Mesenchymal stem cell (in vitro differentiated cells and primary cell): ENCODE measurements at regions not wholly inside any gene's neighbourhood (a gene's known extent, or its start where the extent isn't known, plus 50 kb on each side); places are given as distances from the start of the nearest gene placed in this dataset.

ENCODE experiments used
- DNase-seq: peaks from one replicate; pipeline ENCODE4 v3.0.0-alpha.2; 2013
- H2AFZ ChIP-seq: one replicate; pipeline ENCODE4 v1.6.1; 2013; ENCODE audit warnings: low read depth, mild to moderate bottlenecking, control low read depth, inconsistent platforms, low read length, moderate library complexity
- H2AK5ac ChIP-seq: 2 replicates; pipeline ENCODE4 v1.6.1; 2013; ENCODE audit warnings: low read length, moderate library complexity, mild to moderate bottlenecking, inconsistent platforms; ENCODE audit not compliant: severe bottlenecking
- H2BK120ac ChIP-seq: one replicate; pipeline ENCODE4 v1.6.1; 2013; ENCODE audit warnings: low read depth, mild to moderate bottlenecking, inconsistent platforms, low read length, moderate library complexity
- H2BK12ac ChIP-seq, 2 experiments: one replicate each; pipeline ENCODE4 v1.6.1; 2013; ENCODE audit warnings: inconsistent platforms in 2 of 2, low read length in 2 of 2, mild to moderate bottlenecking in 2 of 2, moderate library complexity in 2 of 2, control low read depth in 1 of 2
- H2BK15ac ChIP-seq: one replicate; pipeline ENCODE4 v1.6.1; 2013; ENCODE audit warnings: mild to moderate bottlenecking, low read depth, inconsistent platforms; ENCODE audit not compliant: poor library complexity, severe bottlenecking
- H2BK5ac ChIP-seq: 2 replicates; pipeline ENCODE4 v1.6.1; 2013; ENCODE audit warnings: low read depth, mild to moderate bottlenecking, low read length, control low read depth, inconsistent platforms; ENCODE audit not compliant: poor library complexity, severe bottlenecking
- H3K14ac ChIP-seq, 2 experiments: one replicate each; pipeline ENCODE4 v1.6.1; 2013; ENCODE audit warnings: inconsistent platforms in 2 of 2, low read length in 2 of 2, control low read depth in 1 of 2, mild to moderate bottlenecking in 1 of 2, moderate library complexity in 1 of 2
- H3K18ac ChIP-seq, 2 experiments: one replicate each; pipeline ENCODE4 v1.6.1; 2013; ENCODE audit warnings: inconsistent platforms in 2 of 2, low read length in 2 of 2, control low read depth in 1 of 2, low read depth in 1 of 2, mild to moderate bottlenecking in 1 of 2
- H3K23ac ChIP-seq, 2 experiments: one replicate each; pipeline ENCODE4 v1.6.1; 2013; ENCODE audit warnings: inconsistent platforms in 2 of 2, low read length in 2 of 2, mild to moderate bottlenecking in 2 of 2, moderate library complexity in 2 of 2, control low read depth in 1 of 2
- H3K27ac ChIP-seq: 2 replicates; pipeline ENCODE4 v1.5.1; 2013; ENCODE audit warnings: mild to moderate bottlenecking, moderate library complexity, low read length, control low read depth, inconsistent platforms; ENCODE audit not compliant: poor library complexity, severe bottlenecking
- H3K27me3 ChIP-seq, 2 experiments: 2 replicates each; pipeline versions ENCODE4 v1.6.1 to v1.7.0; 2013; ENCODE audit warnings: low read length in 2 of 2, mild to moderate bottlenecking in 2 of 2, moderate library complexity in 2 of 2, control low read depth in 1 of 2, inconsistent platforms in 1 of 2; ENCODE audit not compliant: control insufficient read depth in 1 of 2, insufficient read depth in 1 of 2
- H3K36me3 ChIP-seq, 2 experiments: 2 replicates each; pipeline versions ENCODE4 v1.6.1 to v1.7.0; 2013; ENCODE audit warnings: low read length in 2 of 2, control low read depth in 1 of 2, inconsistent platforms in 1 of 2, low read depth in 1 of 2, mild to moderate bottlenecking in 1 of 2; ENCODE audit not compliant: insufficient read depth in 2 of 2, control insufficient read depth in 1 of 2
- H3K4ac ChIP-seq, 2 experiments: one replicate each; pipeline ENCODE4 v1.6.1; 2013; ENCODE audit warnings: inconsistent platforms in 2 of 2, low read length in 2 of 2, mild to moderate bottlenecking in 2 of 2, moderate library complexity in 2 of 2, control low read depth in 1 of 2, low read depth in 1 of 2
- H3K4me1 ChIP-seq: 2 replicates; pipeline ENCODE4 v1.6.1; 2013; ENCODE audit warnings: low read depth, low read length, control low read depth; ENCODE audit not compliant: control insufficient read depth, insufficient read depth
- H3K4me2 ChIP-seq: 2 replicates; pipeline ENCODE4 v1.6.1; 2013; ENCODE audit warnings: low read length, mild to moderate bottlenecking, inconsistent platforms; ENCODE audit not compliant: poor library complexity, severe bottlenecking
- H3K4me3 ChIP-seq, 2 experiments: 2 replicates each; pipeline versions ENCODE4 v1.5.1 to v1.7.0; 2013; ENCODE audit warnings: low read length in 2 of 2, mild to moderate bottlenecking in 2 of 2, control low read depth in 1 of 2, low read depth in 1 of 2; ENCODE audit not compliant: insufficient read depth in 1 of 2
- H3K79me1 ChIP-seq: replicated peaks from 2 replicates; pipeline ENCODE4 v1.6.1; 2013; ENCODE audit warnings: mild to moderate bottlenecking, control low read depth, low read length, inconsistent platforms; ENCODE audit not compliant: poor library complexity, severe bottlenecking
- H3K9ac ChIP-seq: 2 replicates; pipeline ENCODE4 v1.7.0; 2013; ENCODE audit warnings: mild to moderate bottlenecking, low read length, moderate library complexity
- H3K9me3 ChIP-seq: 2 replicates; pipeline ENCODE4 v1.7.0; 2013; ENCODE audit warnings: mild to moderate bottlenecking, low read length; ENCODE audit not compliant: control insufficient read depth
- H4K8ac ChIP-seq: one replicate; pipeline ENCODE4 v1.6.1; 2013; ENCODE audit warnings: inconsistent platforms, mild to moderate bottlenecking, low read length, moderate library complexity
- H4K91ac ChIP-seq: one replicate; pipeline ENCODE4 v1.6.1; 2013; ENCODE audit warnings: mild to moderate bottlenecking, low read length, inconsistent platforms
- WGBS: methylation state at CpG from one replicate; pipeline ENCODE4 v1.1.7; 2013; ENCODE audit warnings: mixed read lengths; 5-methylcytosine and 5-hydroxymethylcytosine counted together

DNA sequence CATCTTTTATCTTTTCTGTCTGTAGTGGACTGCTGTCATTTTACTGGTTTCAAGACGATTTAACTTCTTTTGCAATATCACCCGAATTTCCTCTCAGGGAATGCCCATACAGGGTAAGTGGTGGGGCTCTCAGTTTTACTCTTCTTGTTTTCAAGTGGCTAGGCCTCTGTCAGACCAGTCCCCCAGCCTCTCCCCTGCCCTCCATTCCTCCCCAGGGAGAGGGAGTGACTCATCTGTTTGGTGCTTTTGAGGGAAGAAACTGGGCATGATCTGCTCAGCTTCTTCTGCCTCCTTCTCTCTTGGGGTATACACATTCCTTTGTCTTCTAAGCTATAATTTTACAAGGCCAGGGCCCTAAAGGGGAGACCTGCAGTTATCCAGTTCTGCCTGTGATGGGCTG lies 332.0 kb downstream of the CBLN1 start:
- peak; percentile 52 for DNase-seq
- H3K79me1 ChIP-seq = no peaks in the 10 kb centered on the region
- 39% methylated on average over 2 of the region's 2 CpGs for WGBS

GRCh38 chr16:48948911-48949310 lies 332.7 kb downstream of the CBLN1 start:
- Histone ChIP-seq H3K14ac (no peak overlapping the region), H2AK5ac (no peak overlapping the region), H3K27me3 (peaks cover 0 to 17% of the 10 kb centered on the region in 2 experiments), H3K4me3 (no peak overlapping the region), H2BK5ac (no peak overlapping the region), H3K23ac (no peak overlapping the region), H3K18ac (no peak overlapping the region), H2BK12ac (no peak overlapping the region), H2BK120ac (no peak overlapping the region), H3K4me1 (no peaks in the 10 kb centered on the region), H2AFZ (no peak overlapping the region), H4K91ac (no peak overlapping the region), H3K27ac (no peak overlapping the region), H3K9ac (no peak overlapping the region), H3K4ac (no peak overlapping the region), H4K8ac (no peak overlapping the region), H3K79me1 (no peaks in the 10 kb centered on the region), H3K4me2 (no peak overlapping the region), H3K9me3 (no peaks in the 10 kb centered on the region), H3K36me3 (no peaks in the 10 kb centered on the region), H2BK15ac (no peak overlapping the region)
- 93% methylated on average over 1 of the region's 3 CpGs for WGBS
- no peak for DNase-seq

More for the DNA sequence above, 332.0 kb downstream of the CBLN1 start:
- no peak overlapping the region for H4K91ac ChIP-seq
- H2AK5ac ChIP-seq = no peak overlapping the region
- H3K23ac ChIP-seq = no peak overlapping the region
- no peak overlapping the region for H2BK15ac ChIP-seq
- H3K36me3 ChIP-seq = no peaks in the 10 kb centered on the region
- no peak overlapping the region for H3K9ac ChIP-seq
- no peaks in the 10 kb centered on the region for H3K9me3 ChIP-seq
- no peaks in the 10 kb centered on the region for H3K4me1 ChIP-seq
- no peak overlapping the region for H2BK120ac ChIP-seq
- H4K8ac ChIP-seq = no peak overlapping the region
- H3K14ac ChIP-seq = no peak overlapping the region
- H3K4me2 ChIP-seq = no peak overlapping the region
- peaks cover 0 to 13% of the 10 kb centered on the region in 2 experiments for H3K27me3 ChIP-seq
- H3K18ac ChIP-seq = no peak overlapping the region
- H2AFZ ChIP-seq = no peak overlapping the region
- H2BK5ac ChIP-seq = no peak overlapping the region
- H3K27ac ChIP-seq = no peak overlapping the region
- no peak overlapping the region for H3K4ac ChIP-seq
- H2BK12ac ChIP-seq = no peak overlapping the region
- H3K4me3 ChIP-seq = no peak overlapping the region

GRCh38 chr16:48947371-48947713 lies 334.3 kb downstream of the CBLN1 start:
- Histone ChIP-seq H3K14ac (no peak overlapping the region), H3K9me3 (peaks cover 2% of the 10 kb centered on the region), H2BK120ac (no peak overlapping the region), H3K23ac (no peak overlapping the region), H3K36me3 (no peaks in the 10 kb centered on the region), H3K18ac (no peak overlapping the region), H2AK5ac (no peak overlapping the region), H3K27me3 (peaks cover 0 to 19% of the 10 kb centered on the region in 2 experiments), H3K4ac (no peak overlapping the region), H2BK5ac (no peak overlapping the region), H2BK15ac (no peak overlapping the region), H3K4me3 (no peak overlapping the region), H3K4me1 (no peaks in the 10 kb centered on the region), H3K4me2 (no peak overlapping the region), H4K91ac (no peak overlapping the region), H2AFZ (no peak overlapping the region), H3K27ac (no peak overlapping the region), H2BK12ac (no peak overlapping the region), H3K79me1 (no peaks in the 10 kb centered on the region), H4K8ac (no peak overlapping the region), H3K9ac (no peak overlapping the region)
- WGBS = 9% methylated on average over 3 of the region's 3 CpGs
- DNase-seq = no peak

DNA sequence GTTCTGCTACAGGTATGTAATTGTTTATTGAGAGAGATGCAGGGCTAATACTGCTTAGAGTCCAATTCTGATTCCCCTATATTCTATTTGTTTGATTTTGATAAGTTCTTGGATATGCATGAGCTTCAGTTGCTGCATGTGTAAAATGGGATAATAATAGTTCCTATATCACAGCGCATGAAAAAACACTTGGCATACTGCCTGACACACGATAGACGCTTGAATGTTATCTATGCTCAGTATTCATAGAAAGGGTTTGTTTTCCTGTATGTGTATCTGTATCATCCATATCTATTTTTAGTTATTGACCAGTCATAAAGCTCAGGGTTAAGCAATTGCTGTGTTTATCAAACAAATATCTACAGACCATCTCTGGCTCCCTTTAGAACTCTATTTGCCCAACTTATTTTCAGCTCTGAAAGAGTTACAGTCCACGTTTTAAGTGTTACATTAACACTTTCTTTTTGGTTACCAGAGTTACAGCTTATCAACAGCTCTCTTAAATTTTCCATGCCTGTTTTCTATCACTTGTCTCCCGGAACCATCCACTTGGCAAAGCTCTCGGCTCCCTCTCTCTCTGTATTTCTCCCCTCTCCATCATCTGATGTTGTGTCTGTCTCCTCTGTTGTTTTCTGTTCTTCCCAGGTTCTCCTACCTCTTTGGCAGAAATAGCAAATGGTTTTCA lies 334.8 kb downstream of the CBLN1 start:
- H4K8ac ChIP-seq = no peak overlapping the region
- no peak overlapping the region for H2AFZ ChIP-seq
- H3K27ac ChIP-seq = no peak overlapping the region
- no peak overlapping the region for H2BK15ac ChIP-seq
- peaks cover 2% of the 10 kb centered on the region for H3K9me3 ChIP-seq
- WGBS = 25% methylated on average over 4 of the region's 6 CpGs
- no peak overlapping the region for H2BK12ac ChIP-seq
- H3K4me3 ChIP-seq = no peak overlapping the region
- H3K4ac ChIP-seq = no peak overlapping the region
- H3K14ac ChIP-seq = no peak overlapping the region
- H2BK120ac ChIP-seq = no peak overlapping the region
- no peaks in the 10 kb centered on the region for H3K4me1 ChIP-seq
- H3K79me1 ChIP-seq = no peaks in the 10 kb centered on the region
- peaks cover 0 to 19% of the 10 kb centered on the region in 2 experiments for H3K27me3 ChIP-seq
- H4K91ac ChIP-seq = no peak overlapping the region
- no peak overlapping the region for H3K23ac ChIP-seq
- H3K4me2 ChIP-seq = no peak overlapping the region
- no peak overlapping the region for H2BK5ac ChIP-seq
- DNase-seq = peak; percentile 62
- H3K9ac ChIP-seq = no peak overlapping the region
- H3K18ac ChIP-seq = no peak overlapping the region
- H2AK5ac ChIP-seq = no peak overlapping the region
- H3K36me3 ChIP-seq = no peaks in the 10 kb centered on the region
